HL-60 (cell line): ENCODE measurements at regions not wholly inside any gene's neighbourhood (a gene's known extent, or its start where the extent isn't known, plus 50 kb on each side); places are given as distances from the start of the nearest gene placed in this dataset.

Source experiments
- CTCF ChIP-seq: IDR thresholded peaks from one replicate; pipeline ENCODE4 v1.5.1; 2011; ENCODE audit warnings: low read length, control low read depth, inconsistent platforms; ENCODE audit not compliant: insufficient read depth
- GABPA ChIP-seq: IDR thresholded peaks from 2 replicates; pipeline ENCODE4 v1.6.1; 2012; ENCODE audit warnings: low read depth

- TF ChIP-seq CTCF = no peak
- no peak for TF ChIP-seq GABPA
Measured at GRCh38 chr18:73838107-73838506, 309.5 kb downstream of the FBXO15 start.
